ENCODE measurements at regions not wholly inside any gene's neighbourhood (a gene's known extent, or its start where the extent isn't known, plus 50 kb on each side); places are given as distances from the start of the nearest gene placed in this dataset.

DNA sequence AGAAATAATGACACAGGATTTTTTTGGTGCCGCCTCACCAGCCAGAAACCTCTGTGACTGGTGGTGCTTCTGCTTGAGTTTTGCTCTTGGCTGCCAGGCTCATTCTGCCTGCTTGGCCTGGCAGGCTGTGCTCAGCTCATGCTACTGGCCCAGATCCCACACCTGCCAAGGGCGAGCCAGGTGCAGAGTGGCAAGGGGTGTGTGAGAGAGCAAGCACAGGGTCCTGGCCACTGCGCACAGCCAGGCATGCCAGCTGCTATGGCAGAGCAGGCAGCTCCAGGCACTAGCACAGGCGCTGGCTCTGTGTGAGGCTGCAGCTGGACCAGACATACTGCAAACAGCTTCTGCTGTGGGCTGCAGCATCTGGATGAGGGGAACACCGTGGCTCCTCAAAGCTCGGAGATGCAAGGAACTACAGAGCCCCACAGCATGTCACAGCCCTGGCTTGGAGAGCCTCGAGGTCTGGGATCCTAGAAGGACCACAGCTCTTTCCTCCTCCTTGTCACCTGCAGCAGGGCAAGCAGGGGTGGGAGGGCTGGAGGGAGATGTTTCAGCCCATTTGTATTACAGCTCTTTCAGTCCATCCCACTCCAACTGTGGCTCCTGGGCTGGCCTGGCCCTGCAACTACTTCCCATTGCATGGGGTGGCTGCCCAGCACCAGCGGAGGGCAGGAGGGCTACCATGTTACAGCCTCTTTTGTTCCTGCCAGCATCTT lies 313.4 kb upstream of the SEMA3C start:
- TF ChIP-seq, protein P1, sequence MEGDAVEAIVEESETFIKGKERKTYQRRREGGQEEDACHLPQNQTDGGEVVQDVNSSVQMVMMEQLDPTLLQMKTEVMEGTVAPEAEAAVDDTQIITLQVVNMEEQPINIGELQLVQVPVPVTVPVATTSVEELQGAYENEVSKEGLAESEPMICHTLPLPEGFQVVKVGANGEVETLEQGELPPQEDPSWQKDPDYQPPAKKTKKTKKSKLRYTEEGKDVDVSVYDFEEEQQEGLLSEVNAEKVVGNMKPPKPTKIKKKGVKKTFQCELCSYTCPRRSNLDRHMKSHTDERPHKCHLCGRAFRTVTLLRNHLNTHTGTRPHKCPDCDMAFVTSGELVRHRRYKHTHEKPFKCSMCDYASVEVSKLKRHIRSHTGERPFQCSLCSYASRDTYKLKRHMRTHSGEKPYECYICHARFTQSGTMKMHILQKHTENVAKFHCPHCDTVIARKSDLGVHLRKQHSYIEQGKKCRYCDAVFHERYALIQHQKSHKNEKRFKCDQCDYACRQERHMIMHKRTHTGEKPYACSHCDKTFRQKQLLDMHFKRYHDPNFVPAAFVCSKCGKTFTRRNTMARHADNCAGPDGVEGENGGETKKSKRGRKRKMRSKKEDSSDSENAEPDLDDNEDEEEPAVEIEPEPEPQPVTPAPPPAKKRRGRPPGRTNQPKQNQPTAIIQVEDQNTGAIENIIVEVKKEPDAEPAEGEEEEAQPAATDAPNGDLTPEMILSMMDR (conservative IDR thresholded peaks at IDR 0.05 in 1 of 2, IDR thresholded peaks at IDR 0.05 in 1 of 2; ENCODE audit: low read depth in 1 of 2, low read length in 2 of 2): no peak
- no peak for TF ChIP-seq EZH2 (IDR thresholded peaks at IDR 0.05; ENCODE audit: low read length, missing control alignments)

Data from fibroblast of lung (primary cell).